ENCODE measurements at regions not wholly inside any gene's neighbourhood (a gene's known extent, or its start where the extent isn't known, plus 50 kb on each side); places are given as distances from the start of the nearest gene placed in this dataset.

DNA sequence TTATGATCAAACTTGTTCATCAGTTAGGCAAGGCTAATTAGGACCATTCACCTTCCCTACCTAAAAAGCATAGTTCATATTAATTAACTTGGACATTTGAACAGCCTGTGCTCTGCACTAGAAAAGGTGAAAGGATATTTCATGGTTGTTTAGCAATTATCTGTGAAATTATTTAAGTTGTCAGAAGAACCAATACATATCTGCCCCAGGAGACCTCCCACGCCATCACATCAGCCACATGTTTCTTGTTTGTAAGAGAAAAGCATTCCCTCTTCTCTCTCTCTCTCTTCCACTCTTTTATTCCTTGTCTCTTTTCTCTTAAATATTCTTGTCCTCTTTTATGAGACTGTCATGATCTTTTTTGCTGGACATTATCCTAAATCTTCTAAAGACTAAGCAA, 282.0 kb upstream of the RND3 start:
- no peak overlapping the region for H3K4me3 ChIP-seq (ENCODE audit: low read length)
- TF ChIP-seq, protein P1, sequence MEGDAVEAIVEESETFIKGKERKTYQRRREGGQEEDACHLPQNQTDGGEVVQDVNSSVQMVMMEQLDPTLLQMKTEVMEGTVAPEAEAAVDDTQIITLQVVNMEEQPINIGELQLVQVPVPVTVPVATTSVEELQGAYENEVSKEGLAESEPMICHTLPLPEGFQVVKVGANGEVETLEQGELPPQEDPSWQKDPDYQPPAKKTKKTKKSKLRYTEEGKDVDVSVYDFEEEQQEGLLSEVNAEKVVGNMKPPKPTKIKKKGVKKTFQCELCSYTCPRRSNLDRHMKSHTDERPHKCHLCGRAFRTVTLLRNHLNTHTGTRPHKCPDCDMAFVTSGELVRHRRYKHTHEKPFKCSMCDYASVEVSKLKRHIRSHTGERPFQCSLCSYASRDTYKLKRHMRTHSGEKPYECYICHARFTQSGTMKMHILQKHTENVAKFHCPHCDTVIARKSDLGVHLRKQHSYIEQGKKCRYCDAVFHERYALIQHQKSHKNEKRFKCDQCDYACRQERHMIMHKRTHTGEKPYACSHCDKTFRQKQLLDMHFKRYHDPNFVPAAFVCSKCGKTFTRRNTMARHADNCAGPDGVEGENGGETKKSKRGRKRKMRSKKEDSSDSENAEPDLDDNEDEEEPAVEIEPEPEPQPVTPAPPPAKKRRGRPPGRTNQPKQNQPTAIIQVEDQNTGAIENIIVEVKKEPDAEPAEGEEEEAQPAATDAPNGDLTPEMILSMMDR (conservative IDR thresholded peaks at IDR 0.05; ENCODE audit: low read length) = no peak
- DNase-seq (ENCODE audit: low read depth) = no peak

DNA sequence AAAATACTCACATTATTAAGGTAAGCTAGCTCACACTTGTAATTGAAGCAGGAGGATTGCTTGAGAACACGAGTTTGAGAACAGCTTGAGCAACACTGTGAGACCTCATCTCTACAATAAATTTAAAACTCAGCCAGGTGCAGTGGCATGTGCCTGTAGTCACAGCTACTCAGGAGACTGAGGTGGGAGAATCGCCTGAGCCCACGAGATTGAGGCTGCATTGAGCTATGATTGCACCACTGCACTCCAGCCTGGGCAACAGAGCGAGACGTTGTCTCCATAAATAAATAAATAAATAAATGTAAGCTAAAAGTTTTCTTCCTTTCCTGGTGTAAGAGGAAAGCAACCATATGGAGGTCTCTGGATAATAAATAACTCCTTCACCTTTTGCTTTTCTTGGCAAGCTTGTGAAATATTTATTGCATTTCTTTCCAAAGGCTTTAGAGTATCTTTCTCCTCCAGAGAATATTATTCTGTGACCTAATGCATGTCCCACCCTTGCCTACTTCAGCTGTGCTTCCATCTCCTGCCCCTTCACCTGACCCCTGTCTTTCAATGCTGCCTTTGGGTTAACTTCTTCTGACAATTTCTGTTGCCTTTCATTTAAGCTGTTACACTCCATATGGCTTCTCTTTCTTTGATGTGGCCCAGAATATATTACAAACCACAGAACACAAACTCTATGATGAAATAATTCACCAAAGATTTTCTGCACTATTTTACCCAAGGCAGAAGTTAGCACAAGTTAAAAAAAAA, 280.7 kb upstream of the RND3 start:
- DNase-seq (ENCODE audit: low read depth) = no peak
- H3K4me3 ChIP-seq (ENCODE audit: low read length) = no peak overlapping the region
- TF ChIP-seq, protein P1 (conservative IDR thresholded peaks at IDR 0.05; ENCODE audit: low read length) = no peak

DNA sequence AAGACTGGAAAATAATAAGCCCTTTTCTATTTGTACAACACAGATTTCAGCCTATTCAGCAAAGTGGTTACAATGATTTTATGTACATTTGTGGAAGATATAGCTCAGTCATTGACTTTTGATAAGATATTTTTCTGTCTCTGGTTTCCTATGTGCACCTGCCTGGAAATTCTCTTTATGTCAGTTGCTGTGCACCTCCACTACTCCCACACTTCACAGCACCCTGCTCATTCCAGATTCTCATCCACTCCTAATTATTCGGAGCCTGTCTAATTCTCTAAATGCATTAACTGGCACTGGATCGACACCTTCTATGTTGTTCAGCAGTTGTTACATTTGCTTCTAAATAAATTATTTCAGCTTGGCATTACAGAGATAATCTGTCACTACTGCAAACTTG, 275.1 kb upstream of the RND3 start:
- DNase-seq (ENCODE audit: low read depth) = no peak
- TF ChIP-seq, protein P1 (conservative IDR thresholded peaks at IDR 0.05; ENCODE audit: low read length) = no peak
- H3K4me3 ChIP-seq (ENCODE audit: low read length) = no peak overlapping the region

DNA sequence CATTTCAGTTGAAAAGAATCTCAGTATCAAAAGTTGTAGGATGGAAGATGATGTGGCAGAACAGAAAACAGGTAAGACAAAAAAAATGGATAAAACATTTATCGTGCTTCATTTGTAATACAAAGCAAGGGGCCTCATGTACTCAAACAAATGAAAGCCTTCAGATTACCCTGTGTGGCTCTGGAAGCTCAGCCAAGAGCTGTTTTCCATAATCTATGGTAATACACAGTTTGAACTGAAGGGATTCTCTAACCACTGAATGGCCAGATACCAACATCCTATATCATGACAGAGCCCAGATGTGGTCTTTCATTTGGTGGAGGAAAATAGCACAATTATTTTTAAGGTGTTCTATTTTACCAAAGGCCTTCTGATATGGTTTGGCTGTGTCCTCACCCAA, 272.1 kb upstream of the RND3 start:
- no peak for DNase-seq (ENCODE audit: low read depth)
- TF ChIP-seq, protein P1 (conservative IDR thresholded peaks at IDR 0.05; ENCODE audit: low read length) = no peak
- no peak overlapping the region for H3K4me3 ChIP-seq (ENCODE audit: low read length)

DNA sequence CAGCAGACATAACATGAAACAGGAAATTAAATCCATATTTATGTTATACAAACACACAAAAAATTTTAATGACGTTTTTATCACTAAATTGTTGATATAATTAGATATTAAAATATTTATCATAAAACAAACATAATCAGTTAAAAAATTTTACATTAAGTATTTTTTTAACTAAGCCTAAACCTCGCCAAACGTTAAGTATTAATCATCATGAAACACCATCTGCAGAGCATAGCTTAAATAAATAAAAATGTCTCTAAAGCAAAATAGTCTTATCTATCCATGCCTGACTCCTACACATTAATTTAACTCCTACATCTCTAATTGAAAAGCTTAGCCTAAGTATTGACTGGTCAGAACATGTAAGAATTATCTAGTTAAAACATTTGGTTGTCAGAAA, 271.6 kb upstream of the RND3 start:
- no peak overlapping the region for H3K4me3 ChIP-seq (ENCODE audit: low read length)
- TF ChIP-seq, protein P1 (conservative IDR thresholded peaks at IDR 0.05; ENCODE audit: low read length) = no peak
- DNase-seq (ENCODE audit: low read depth) = no peak

DNA sequence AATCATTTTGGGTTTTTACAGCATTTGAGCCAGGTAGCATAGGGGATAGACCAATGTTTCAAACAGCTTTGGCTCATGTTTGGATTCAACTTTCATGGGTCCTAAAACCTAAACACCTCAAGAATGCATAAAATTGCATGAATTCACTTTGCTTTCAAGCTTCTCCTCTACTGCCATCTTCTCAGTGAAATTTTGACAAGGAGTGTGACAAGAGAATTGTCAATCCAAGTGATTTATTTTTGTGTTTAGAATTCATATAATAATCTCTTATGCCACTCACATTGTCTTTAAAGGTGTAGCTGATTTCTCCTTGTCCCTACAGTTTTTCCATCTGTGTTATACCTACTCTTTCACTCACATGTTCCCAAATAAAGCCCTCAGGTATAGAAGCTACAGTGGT, 264.8 kb upstream of the RND3 start:
- no peak for DNase-seq (ENCODE audit: low read depth)
- TF ChIP-seq, protein P1 (conservative IDR thresholded peaks at IDR 0.05; ENCODE audit: low read length) = no peak

DNA sequence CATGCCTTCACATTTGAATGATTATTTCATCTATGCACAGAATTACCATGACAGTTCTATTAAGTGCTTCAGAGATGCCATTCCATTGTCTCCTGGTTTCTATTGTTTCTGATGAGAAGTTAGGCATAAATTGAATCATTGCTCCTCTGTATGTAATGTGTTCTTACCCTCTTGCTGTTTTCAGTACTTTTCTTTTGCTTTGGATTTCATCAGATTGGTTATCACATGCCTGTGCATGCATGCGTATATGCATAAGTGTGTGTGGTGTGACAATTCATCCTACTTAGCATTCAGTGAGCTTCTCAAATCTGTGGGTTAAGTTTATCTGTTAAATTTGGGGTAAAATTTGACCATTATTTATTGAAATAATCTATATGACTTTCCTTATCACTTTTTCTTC, 263.3 kb upstream of the RND3 start:
- no peak for DNase-seq (ENCODE audit: low read depth)

More for the DNA sequence above, 264.8 kb upstream of the RND3 start:
- no peak overlapping the region for H3K4me3 ChIP-seq (ENCODE audit: low read length)

More for the DNA sequence above, 263.3 kb upstream of the RND3 start:
- no peak overlapping the region for H3K4me3 ChIP-seq (ENCODE audit: low read length)
- TF ChIP-seq, protein P1 (conservative IDR thresholded peaks at IDR 0.05; ENCODE audit: low read length) = no peak

Data from AG10803 (cell line).